Neuronal stem cell (in vitro differentiated cells): ENCODE measurements at regions not wholly inside any gene's neighbourhood (a gene's known extent, or its start where the extent isn't known, plus 50 kb on each side); places are given as distances from the start of the nearest gene placed in this dataset.

Source experiments
- DNase-seq: peaks from one replicate; pipeline ENCODE4 v3.0.0-alpha.2; 2013; ENCODE audit warnings: low spot score
- H2AFZ ChIP-seq: one replicate; pipeline ENCODE4 v1.6.1; 2013; ENCODE audit warnings: mild to moderate bottlenecking, low read length, inconsistent platforms
- H2AK5ac ChIP-seq: 2 replicates; pipeline ENCODE4 v1.6.1; 2013; ENCODE audit warnings: low read depth, mild to moderate bottlenecking, inconsistent platforms, low read length, moderate library complexity, mixed read lengths
- H2BK120ac ChIP-seq: 2 replicates; pipeline ENCODE4 v1.6.1; 2013; ENCODE audit warnings: low read depth, mild to moderate bottlenecking, inconsistent platforms, low read length, moderate library complexity, mixed read lengths
- H2BK12ac ChIP-seq: one replicate; pipeline ENCODE4 v1.6.1; 2013; ENCODE audit warnings: low read length, inconsistent platforms
- H2BK15ac ChIP-seq: 2 replicates; pipeline ENCODE4 v1.6.1; 2013; ENCODE audit warnings: mild to moderate bottlenecking, low read length, inconsistent platforms, mixed read lengths
- H2BK5ac ChIP-seq: one replicate; pipeline ENCODE4 v1.6.1; 2013; ENCODE audit warnings: inconsistent platforms, mild to moderate bottlenecking, low read length, moderate library complexity
- H3K14ac ChIP-seq: one replicate; pipeline ENCODE4 v1.6.1; 2013; ENCODE audit warnings: low read length, inconsistent platforms
- H3K18ac ChIP-seq: 2 replicates; pipeline ENCODE4 v1.6.1; 2013; ENCODE audit warnings: low read length, inconsistent platforms
- H3K23ac ChIP-seq: 2 replicates; pipeline ENCODE4 v1.6.1; 2013; ENCODE audit warnings: low read depth, mild to moderate bottlenecking, mixed read lengths, low read length, inconsistent platforms; ENCODE audit not compliant: poor library complexity
- H3K27ac ChIP-seq: replicated peaks from 3 replicates; pipeline ENCODE4 v1.5.1; 2013; ENCODE audit warnings: low read length, inconsistent platforms
- H3K27me3 ChIP-seq, 3 experiments: 2 replicates each; pipeline ENCODE4 v1.6.1; 2013; ENCODE audit warnings: low read length in 3 of 3, mild to moderate bottlenecking in 2 of 3, inconsistent platforms in 1 of 3, low read depth in 1 of 3, mixed read lengths in 1 of 3, moderate library complexity in 1 of 3; ENCODE audit not compliant: control insufficient read depth in 3 of 3, insufficient read depth in 3 of 3
- H3K36me3 ChIP-seq, 2 donors: replicated peaks in 1 of 2; 2 replicates each; pipeline ENCODE4 v1.6.1; 2013; ENCODE audit warnings: low read length in 2 of 2; ENCODE audit not compliant: control insufficient read depth in 2 of 2, insufficient read depth in 2 of 2
- H3K4ac ChIP-seq: 2 replicates; pipeline ENCODE4 v1.6.1; 2013; ENCODE audit warnings: inconsistent platforms, mild to moderate bottlenecking, low read length, moderate library complexity
- H3K4me1 ChIP-seq, 2 donors: 1 replicate in 1 of 2; 2 replicates in 1 of 2; pipeline ENCODE4 v1.6.1; 2013; ENCODE audit warnings: low read length in 2 of 2, low read depth in 1 of 2; ENCODE audit not compliant: control insufficient read depth in 2 of 2, insufficient read depth in 1 of 2
- H3K4me2 ChIP-seq: one replicate; pipeline ENCODE4 v1.6.1; 2013; ENCODE audit warnings: mild to moderate bottlenecking, low read length, inconsistent platforms; ENCODE audit not compliant: insufficient read depth, poor library complexity, severe bottlenecking
- H3K4me3 ChIP-seq, 2 donors: 2 replicates each; pipeline ENCODE4 v1.5.1; 2013; ENCODE audit warnings: low read length in 2 of 2, mild to moderate bottlenecking in 2 of 2, inconsistent platforms in 1 of 2, moderate library complexity in 1 of 2
- H3K79me1 ChIP-seq: one replicate; pipeline ENCODE4 v1.6.1; 2013; ENCODE audit warnings: low read depth, mild to moderate bottlenecking, inconsistent platforms, low read length, moderate library complexity
- H3K9ac ChIP-seq: one replicate; pipeline ENCODE4 v1.6.1; 2013; ENCODE audit warnings: mild to moderate bottlenecking, low read depth, low read length, inconsistent platforms; ENCODE audit not compliant: poor library complexity
- H3K9me3 ChIP-seq, 2 donors: replicated peaks in 1 of 2; 2 replicates each; pipeline versions ENCODE3 to v1.6.1; 2013; ENCODE audit warnings: low read length in 2 of 2, mild to moderate bottlenecking in 2 of 2, inconsistent platforms in 1 of 2, low read depth in 1 of 2, mixed read lengths in 1 of 2, moderate library complexity in 1 of 2; ENCODE audit not compliant: control insufficient read depth in 2 of 2, insufficient read depth in 1 of 2
- H4K8ac ChIP-seq: one replicate; pipeline ENCODE4 v1.6.1; 2013; ENCODE audit warnings: low read depth, mild to moderate bottlenecking, inconsistent platforms, low read length, moderate library complexity
- H4K91ac ChIP-seq: one replicate; pipeline ENCODE4 v1.6.1; 2013; ENCODE audit warnings: low read length, low read depth, mild to moderate bottlenecking, inconsistent platforms; ENCODE audit not compliant: poor library complexity
- WGBS, 2 donors: extraction: QIAGEN DNeasy Blood & Tissue Kit; methylation state at CpG; one replicate each; pipeline ENCODE4 v1.1.7; 2013; ENCODE audit warnings: missing lambda C conversion rate in 2 of 2, mixed read lengths in 1 of 2; ENCODE audit not compliant: insufficient read length in 2 of 2, insufficient replicate concordance in 1 of 2; ENCODE audit errors: extremely low coverage in 2 of 2; 5-methylcytosine and 5-hydroxymethylcytosine counted together

DNA sequence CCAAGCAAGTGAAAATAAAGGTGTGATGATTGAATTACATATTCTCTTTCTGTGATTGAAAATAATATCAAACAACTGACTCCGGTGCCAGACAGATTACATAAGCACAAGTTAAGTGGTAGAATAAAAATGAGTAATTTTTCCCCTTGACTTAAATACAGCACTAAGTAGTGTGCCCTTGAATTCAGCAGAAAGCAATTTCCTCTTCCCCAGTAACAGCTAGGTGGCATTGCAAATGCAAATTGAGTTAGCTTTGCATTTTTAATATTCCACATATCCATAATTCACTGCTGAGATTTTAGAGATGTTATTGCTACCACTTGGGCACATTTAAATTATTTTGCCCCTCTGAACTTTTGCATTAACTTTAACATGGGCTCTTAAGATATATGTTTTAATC, 89.8 kb upstream of the NPVF start:
- Histone ChIP-seq H3K27ac (no peak overlapping the region), H4K8ac (no peak overlapping the region), H3K79me1 (no peaks in the 10 kb centered on the region), H3K18ac (no peak overlapping the region), H3K9ac (no peak overlapping the region), H2BK12ac (no peak overlapping the region), H3K4me2 (no peak overlapping the region), H2AFZ (no peak overlapping the region), H3K27me3 (no peaks in the 10 kb centered on the region), H3K14ac (no peak overlapping the region), H3K4ac (no peak overlapping the region), H3K23ac (no peak overlapping the region), H3K4me3 (no peak overlapping the region), H2BK120ac (no peak overlapping the region), H2AK5ac (no peak overlapping the region), H4K91ac (no peak overlapping the region), H3K4me1 (no peaks in the 10 kb centered on the region), H2BK15ac (no peak overlapping the region), H3K36me3 (no peaks in the 10 kb centered on the region), H2BK5ac (no peak overlapping the region), H3K9me3 (no peaks in the 10 kb centered on the region)
- no peak for DNase-seq
- no CpG with 5 or more reads among the region's 1 CpG for WGBS, 2 donors

GRCh38 chr7:25319707-25320106, 91.4 kb upstream of the NPVF start:
- Histone ChIP-seq H3K4me2 (no peak overlapping the region), H3K9ac (no peak overlapping the region), H3K27me3 (no peaks in the 10 kb centered on the region), H3K23ac (no peak overlapping the region), H2BK12ac (no peak overlapping the region), H3K36me3 (no peaks in the 10 kb centered on the region), H4K91ac (no peak overlapping the region), H3K4ac (no peak overlapping the region), H3K27ac (no peak overlapping the region), H2BK15ac (no peak overlapping the region), H2AK5ac (no peak overlapping the region), H3K14ac (no peak overlapping the region), H2AFZ (no peak overlapping the region), H2BK5ac (no peak overlapping the region), H3K4me1 (no peaks in the 10 kb centered on the region), H2BK120ac (no peak overlapping the region), H3K79me1 (no peaks in the 10 kb centered on the region), H4K8ac (no peak overlapping the region), H3K4me3 (no peak overlapping the region), H3K18ac (no peak overlapping the region), H3K9me3 (no peaks in the 10 kb centered on the region)
- WGBS, 2 donors, result no CpG with 5 or more reads among the region's 1 CpG
- no peak for DNase-seq

GRCh38 chr7:25320791-25321190, 92.5 kb upstream of the NPVF start:
- Histone ChIP-seq H2AK5ac (no peak overlapping the region), H3K27ac (no peak overlapping the region), H3K9ac (no peak overlapping the region), H3K4me1 (no peaks in the 10 kb centered on the region), H2AFZ (no peak overlapping the region), H3K4ac (no peak overlapping the region), H3K23ac (no peak overlapping the region), H3K4me3 (no peak overlapping the region), H4K8ac (no peak overlapping the region), H3K79me1 (no peaks in the 10 kb centered on the region), H3K18ac (no peak overlapping the region), H3K9me3 (no peaks in the 10 kb centered on the region), H2BK120ac (no peak overlapping the region), H3K27me3 (no peaks in the 10 kb centered on the region), H2BK15ac (no peak overlapping the region), H4K91ac (no peak overlapping the region), H2BK12ac (no peak overlapping the region), H3K14ac (no peak overlapping the region), H2BK5ac (no peak overlapping the region), H3K4me2 (no peak overlapping the region), H3K36me3 (no peaks in the 10 kb centered on the region)
- whole genome bisulfite sequencing, 2 donors, result no CpG with 5 or more reads among the region's 2 CpGs
- no peak for DNase-seq

DNA sequence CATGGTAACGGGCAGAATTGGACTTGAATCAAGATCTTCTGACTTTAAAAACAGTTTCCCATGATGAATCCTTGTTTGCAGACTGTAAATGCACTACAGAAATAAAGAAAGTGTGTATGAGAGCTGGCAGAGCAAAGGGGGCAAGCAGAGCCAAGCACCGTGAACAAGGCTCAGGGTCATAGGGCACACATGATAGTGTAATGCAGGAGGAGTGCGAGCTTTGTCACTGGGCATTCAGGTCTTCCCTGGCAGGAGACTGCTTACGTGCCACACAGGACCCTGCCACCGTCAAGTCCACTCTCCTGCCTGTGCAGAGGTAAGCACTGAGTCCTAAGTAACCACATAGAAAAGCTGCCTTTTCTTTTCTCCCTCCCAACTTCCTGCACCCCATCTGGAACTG, 93.1 kb upstream of the NPVF start:
- Histone ChIP-seq H3K14ac (no peak overlapping the region), H3K27me3 (no peaks in the 10 kb centered on the region), H3K36me3 (no peaks in the 10 kb centered on the region), H2AK5ac (no peak overlapping the region), H2BK12ac (no peak overlapping the region), H2BK5ac (no peak overlapping the region), H3K4ac (no peak overlapping the region), H3K27ac (no peak overlapping the region), H2AFZ (no peak overlapping the region), H3K79me1 (no peaks in the 10 kb centered on the region), H3K9ac (no peak overlapping the region), H2BK120ac (no peak overlapping the region), H3K18ac (no peak overlapping the region), H3K4me2 (no peak overlapping the region), H4K91ac (no peak overlapping the region), H2BK15ac (no peak overlapping the region), H3K4me1 (no peaks in the 10 kb centered on the region), H4K8ac (no peak overlapping the region), H3K9me3 (no peaks in the 10 kb centered on the region), H3K23ac (no peak overlapping the region), H3K4me3 (no peak overlapping the region)
- no CpG with 5 or more reads among the region's 5 CpGs for WGBS, 2 donors
- DNase-seq, result no peak
